GM06990 (cell line): ENCODE measurements at regions not wholly inside any gene's neighbourhood (a gene's known extent, or its start where the extent isn't known, plus 50 kb on each side); places are given as distances from the start of the nearest gene placed in this dataset.
A peak's percentile ranks its signal among the peaks of the same experiment; 100 is the strongest.

ENCODE experiments used
- DNase-seq: peaks from one replicate; pipeline ENCODE4 v3.0.0-alpha.2; 2011; ENCODE audit not compliant: insufficient read length; ENCODE audit errors: extremely low read depth
- H3K27me3 ChIP-seq: replicated peaks from 2 replicates; pipeline ENCODE4 v1.6.0; 2011; ENCODE audit warnings: low read length; ENCODE audit not compliant: control insufficient read depth, insufficient read depth
- H3K36me3 ChIP-seq: 2 replicates; pipeline ENCODE4 v1.5.1; 2011; ENCODE audit warnings: low read length; ENCODE audit not compliant: control insufficient read depth, insufficient read depth
- H3K4me3 ChIP-seq: replicated peaks from 2 replicates; pipeline ENCODE4 v1.5.1; 2011; ENCODE audit warnings: low read depth, mild to moderate bottlenecking, control low read depth, low read length
- TF ChIP-seq, protein P1 (sequence below): IDR thresholded peaks from 2 replicates; pipeline ENCODE4 v1.5.1; 2011; ENCODE audit warnings: low read length, control low read depth, mild to moderate bottlenecking, inconsistent platforms; ENCODE audit not compliant: insufficient read depth, poor library complexity, severe bottlenecking

DNA sequence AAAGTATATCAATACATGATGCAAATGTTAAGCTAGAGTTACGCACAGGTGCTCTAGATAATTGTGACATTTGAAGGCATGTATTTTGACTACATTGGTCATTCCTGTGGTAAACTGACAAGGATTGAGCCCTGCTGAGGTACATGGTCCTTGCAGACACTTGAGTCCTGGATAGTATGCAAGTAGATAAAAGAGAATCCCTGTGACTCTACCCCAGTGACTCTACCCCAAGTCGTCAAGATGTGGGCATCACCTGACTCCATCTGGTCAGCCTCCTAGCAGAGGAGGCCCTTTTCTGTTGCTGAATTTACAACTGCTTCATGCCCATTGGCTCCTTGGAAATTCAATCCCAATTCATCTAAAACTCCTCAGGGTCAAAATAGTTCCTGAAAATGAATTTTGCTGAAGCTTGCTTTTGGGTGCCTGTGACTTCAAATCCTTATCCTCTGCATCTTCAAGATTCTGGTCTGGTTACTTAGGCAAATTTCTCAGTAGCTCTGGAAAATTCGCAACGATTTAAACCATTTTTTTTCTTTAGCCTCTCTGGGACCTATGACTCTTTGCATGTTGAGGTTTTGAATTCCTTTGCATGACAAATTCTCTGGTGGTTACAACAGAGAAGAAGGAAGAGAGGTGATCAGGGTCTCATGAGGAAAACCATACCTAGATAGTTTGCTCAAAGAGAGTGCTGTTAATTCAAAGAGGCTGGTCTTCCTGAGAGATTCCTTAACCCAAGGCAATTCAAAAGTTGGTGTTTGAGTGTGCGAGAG, 422.1 kb downstream of the FGF9 start:
- H3K27me3 ChIP-seq, result no peaks in the 10 kb centered on the region
- no peak overlapping the region for H3K4me3 ChIP-seq
- no peaks in the 10 kb centered on the region for H3K36me3 ChIP-seq
- DNase-seq, result no peak
- TF ChIP-seq, protein P1, sequence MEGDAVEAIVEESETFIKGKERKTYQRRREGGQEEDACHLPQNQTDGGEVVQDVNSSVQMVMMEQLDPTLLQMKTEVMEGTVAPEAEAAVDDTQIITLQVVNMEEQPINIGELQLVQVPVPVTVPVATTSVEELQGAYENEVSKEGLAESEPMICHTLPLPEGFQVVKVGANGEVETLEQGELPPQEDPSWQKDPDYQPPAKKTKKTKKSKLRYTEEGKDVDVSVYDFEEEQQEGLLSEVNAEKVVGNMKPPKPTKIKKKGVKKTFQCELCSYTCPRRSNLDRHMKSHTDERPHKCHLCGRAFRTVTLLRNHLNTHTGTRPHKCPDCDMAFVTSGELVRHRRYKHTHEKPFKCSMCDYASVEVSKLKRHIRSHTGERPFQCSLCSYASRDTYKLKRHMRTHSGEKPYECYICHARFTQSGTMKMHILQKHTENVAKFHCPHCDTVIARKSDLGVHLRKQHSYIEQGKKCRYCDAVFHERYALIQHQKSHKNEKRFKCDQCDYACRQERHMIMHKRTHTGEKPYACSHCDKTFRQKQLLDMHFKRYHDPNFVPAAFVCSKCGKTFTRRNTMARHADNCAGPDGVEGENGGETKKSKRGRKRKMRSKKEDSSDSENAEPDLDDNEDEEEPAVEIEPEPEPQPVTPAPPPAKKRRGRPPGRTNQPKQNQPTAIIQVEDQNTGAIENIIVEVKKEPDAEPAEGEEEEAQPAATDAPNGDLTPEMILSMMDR, result no peak

DNA sequence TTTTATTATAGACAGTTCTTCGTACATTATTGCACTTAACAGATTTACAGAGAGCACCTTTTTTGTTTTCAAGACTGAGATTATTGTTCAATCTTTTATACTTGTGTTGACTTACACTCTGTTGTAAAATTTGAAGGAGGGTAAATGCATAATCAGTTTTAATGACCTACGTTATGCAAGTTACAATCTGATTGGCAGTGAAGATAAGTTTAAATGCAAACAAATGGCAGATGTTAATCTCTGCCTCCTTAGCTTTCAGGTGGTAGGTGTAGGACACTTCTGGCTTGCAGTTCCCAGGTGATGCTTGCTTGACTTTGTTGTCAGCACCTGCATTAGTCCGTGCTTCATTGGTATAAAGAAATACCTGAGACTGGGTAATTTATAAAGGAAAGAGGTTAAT, 424.9 kb downstream of the FGF9 start:
- H3K27me3 ChIP-seq, result no peaks in the 10 kb centered on the region
- no peak for DNase-seq
- TF ChIP-seq, protein P1, result no peak
- H3K36me3 ChIP-seq, result no peaks in the 10 kb centered on the region
- no peak overlapping the region for H3K4me3 ChIP-seq

DNA sequence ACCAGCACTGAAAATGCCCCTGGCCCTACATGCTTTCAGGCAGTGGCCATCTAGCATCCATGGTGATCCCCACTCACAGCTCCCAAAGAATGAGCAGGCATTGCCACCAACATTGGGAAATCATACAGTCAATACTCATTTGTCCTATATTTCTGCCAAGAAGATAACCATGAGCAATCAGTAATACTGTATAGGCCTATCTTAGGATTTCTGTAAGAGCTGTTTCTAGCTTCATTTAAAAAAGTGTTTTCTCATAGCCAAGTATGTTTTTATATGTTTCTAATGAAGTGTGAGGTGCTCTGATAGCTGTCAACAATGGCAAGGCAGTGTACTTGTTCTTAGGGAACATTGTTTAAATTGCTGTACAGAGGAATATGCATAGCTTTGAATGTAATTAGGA, 428.7 kb downstream of the FGF9 start:
- Histone ChIP-seq H3K4me3 (no peak overlapping the region), H3K36me3 (no peaks in the 10 kb centered on the region), H3K27me3 (no peaks in the 10 kb centered on the region)
- DNase-seq, result no peak
- TF ChIP-seq, protein P1, result no peak

DNA sequence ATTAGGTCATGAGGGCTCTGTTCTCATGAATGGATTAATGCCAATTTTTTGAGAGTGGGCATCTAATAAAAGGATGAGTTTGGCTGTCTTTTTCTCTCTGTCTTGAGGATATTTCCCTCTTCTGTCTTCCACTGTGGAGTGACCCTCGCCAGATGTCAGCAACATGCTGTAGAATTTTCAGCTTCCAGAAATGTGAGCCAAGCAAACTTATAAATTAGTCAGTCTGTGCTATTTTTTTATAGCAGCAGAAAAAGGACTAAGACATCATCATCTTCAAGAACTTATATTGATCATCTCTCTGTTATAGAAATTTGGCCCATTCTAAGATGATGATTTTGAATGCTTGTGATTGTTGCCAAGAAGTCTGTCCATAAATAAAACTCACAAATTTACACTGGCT, 431.4 kb downstream of the FGF9 start:
- Histone ChIP-seq H3K4me3 (no peak overlapping the region), H3K36me3 (no peaks in the 10 kb centered on the region), H3K27me3 (no peaks in the 10 kb centered on the region)
- no peak for DNase-seq
- TF ChIP-seq, protein P1, result no peak

DNA sequence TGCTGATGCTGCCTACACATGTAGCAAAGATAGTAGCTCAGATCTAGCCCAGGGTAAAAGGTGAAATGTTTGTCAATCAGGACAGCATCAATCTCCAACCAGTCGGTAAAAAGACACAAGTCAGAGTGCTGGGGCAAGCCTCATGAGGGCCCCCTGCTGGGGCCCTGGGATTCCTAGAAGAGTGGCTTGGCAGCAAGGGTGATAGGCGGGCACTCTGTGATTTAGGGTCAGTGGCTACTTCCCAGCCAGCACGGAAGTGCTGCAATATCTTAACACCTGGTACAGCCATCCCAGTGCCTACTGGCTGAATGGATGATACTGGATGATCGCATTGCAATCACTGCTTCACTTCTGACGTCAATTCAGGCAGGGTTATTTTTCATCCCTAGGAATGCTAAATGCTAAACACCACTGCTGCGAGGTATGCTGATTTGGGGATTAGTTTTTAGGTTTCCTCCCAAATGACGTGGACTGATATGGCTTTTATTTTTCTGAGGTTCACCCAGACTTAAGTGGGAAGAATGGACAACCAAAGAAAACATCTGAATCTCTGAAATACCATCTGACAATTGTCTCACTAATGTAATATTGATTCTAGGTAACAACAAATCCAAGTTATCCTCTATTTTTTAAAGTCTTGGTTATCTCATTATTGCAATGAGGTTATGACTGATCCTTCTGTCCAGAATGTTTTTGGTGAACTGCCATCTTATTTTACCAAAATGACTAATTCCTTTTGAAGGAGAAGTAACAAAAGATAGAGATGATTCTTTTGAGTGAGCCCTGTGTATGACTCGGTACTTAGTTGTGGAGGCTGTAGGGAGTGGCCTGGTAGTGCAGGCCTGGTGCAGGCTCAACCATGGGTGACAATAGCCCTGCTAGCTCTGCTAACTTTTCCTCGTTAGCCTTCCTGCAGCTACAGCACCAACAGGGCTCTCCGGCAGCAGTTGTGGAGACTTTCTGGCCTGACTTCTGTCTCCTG, 432.5 kb downstream of the FGF9 start:
- H3K4me3 ChIP-seq, result no peak overlapping the region
- no peak for DNase-seq
- H3K36me3 ChIP-seq, result no peaks in the 10 kb centered on the region
- TF ChIP-seq, protein P1, result peak; percentile 55
- H3K27me3 ChIP-seq, result no peaks in the 10 kb centered on the region
